ENCODE measurements at regions not wholly inside any gene's neighbourhood (a gene's known extent, or its start where the extent isn't known, plus 50 kb on each side); places are given as distances from the start of the nearest gene placed in this dataset.
"Not testable (repeated sequence)": the region's sequence is repeated elsewhere in the genome, so short reads cannot be mapped to it uniquely, and the experiment has no call there.

DNA sequence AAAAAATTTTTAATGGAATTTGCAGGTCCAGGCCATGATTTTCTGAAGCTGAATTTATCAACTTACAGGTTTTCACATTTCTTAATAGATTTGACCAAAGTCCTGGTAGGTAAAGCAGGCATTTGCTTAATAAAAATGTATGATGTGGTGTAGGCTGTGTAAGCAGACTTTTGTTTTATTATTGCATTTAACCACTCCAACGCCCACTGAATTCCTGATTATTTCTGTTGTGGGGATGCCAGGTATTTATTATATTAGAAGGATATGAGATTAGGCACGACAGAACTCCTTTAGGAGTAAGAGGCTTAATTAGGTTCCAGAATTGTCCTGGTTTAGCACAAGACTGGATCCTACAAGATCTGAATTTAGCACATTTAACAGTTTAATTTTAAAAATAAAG is 111.1 kb downstream of the ADCYAP1 start:
- Mint-ChIP-seq H3K9me3 (no peaks in the 10 kb centered on the region), H3K27ac (no peak overlapping the region), H3K36me3 (no peaks in the 10 kb centered on the region)
- ATAC-seq: no peak
- no peak for DNase-seq (ENCODE audit: low spot score in 2 of 2)

DNA sequence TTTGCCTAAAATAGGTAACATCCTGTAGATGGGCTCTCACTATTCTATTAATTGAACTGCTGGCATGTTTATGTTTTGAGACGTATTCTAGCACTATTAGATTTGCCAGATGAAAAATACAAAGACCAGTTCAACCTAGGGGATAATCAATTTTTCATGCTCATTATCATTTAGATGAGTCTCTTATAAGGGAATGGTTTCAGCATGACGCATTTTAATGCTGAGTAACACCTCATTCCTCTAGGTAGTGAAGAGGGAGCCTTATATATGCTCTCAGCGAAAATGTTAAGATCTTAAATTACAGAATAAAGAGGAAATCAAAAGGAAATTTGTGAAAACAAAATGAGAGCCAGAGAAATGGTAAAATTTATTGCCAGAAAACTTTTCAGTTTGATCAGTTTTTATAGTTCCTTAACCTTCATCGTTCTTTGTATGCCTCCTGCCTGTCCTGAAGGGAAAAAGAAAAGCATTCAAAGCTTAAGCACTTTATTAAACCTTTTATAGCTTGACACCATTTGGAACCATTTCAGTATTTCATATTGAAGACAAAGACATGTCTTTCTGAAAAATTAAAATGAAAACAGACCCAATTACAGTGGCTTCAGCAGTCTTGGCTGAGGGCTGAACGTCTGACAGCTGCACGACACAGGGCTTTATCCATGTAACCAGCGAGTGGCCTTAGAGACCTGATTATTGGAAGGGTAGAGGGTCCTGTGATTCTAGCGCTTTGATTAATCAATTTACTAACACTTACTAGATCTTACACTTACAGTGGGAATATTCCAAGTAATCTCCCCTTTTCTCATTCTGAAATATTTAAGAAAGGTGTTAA is 112.8 kb downstream of the ADCYAP1 start:
- DNase-seq (ENCODE audit: low spot score in 2 of 2): no peak
- Mint-ChIP-seq H3K36me3 (no peaks in the 10 kb centered on the region), H3K27ac (no peak overlapping the region), H3K9me3 (no peaks in the 10 kb centered on the region)
- ATAC-seq: no peak

DNA sequence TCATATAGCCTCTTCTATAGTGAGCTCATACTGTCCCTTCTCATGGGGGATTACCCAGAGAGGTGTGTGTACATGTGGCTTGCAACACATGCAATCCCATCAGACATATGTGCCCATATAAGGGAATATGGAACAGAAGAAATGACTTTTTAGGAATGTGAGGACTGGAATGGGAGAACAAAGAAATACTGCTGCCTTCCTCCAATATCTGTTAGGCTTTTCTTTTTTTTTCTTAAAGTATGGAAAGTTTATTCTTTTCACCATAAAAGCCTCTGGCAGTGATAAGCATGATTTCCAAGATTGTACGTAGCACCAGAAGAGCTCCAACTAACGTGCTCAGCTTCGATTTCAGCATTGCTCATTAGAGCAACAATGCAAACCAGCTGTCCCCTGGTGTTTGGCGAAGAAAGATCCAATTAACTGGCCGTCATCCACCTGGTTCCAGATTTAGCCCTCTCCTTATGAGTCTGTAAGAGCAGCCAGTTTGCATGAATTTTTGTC is 113.6 kb downstream of the ADCYAP1 start:
- DNase-seq (ENCODE audit: low spot score in 2 of 2) (no peak), ATAC-seq (no peak)
- H3K27ac Mint-ChIP-seq: no peak overlapping the region
- no peaks in the 10 kb centered on the region for H3K36me3 Mint-ChIP-seq
- H3K9me3 Mint-ChIP-seq: no peaks in the 10 kb centered on the region

DNA sequence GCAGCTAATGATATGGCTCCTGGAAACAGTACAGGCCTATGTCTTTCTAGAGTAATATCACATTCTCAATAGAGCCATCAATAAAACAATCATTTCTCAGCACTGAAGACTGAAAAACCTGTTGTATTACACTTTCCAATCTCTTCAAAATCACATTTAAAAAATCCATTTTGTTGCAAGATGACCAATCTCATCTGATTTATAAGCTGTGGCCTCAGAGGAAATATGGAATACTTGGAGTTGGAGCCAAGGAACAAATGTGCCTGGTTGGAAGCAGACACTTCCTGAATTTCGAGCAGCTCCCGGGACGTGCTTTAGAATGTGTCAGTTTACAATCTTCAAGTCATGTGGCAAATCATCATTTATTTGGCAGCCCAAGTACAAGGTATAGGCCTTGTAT is 114.5 kb downstream of the ADCYAP1 start:
- no peak for DNase-seq (ENCODE audit: low spot score in 2 of 2)
- no peak overlapping the region for H3K27ac Mint-ChIP-seq
- no peak for ATAC-seq
- H3K36me3 Mint-ChIP-seq: no peaks in the 10 kb centered on the region
- H3K9me3 Mint-ChIP-seq: no peaks in the 10 kb centered on the region

DNA sequence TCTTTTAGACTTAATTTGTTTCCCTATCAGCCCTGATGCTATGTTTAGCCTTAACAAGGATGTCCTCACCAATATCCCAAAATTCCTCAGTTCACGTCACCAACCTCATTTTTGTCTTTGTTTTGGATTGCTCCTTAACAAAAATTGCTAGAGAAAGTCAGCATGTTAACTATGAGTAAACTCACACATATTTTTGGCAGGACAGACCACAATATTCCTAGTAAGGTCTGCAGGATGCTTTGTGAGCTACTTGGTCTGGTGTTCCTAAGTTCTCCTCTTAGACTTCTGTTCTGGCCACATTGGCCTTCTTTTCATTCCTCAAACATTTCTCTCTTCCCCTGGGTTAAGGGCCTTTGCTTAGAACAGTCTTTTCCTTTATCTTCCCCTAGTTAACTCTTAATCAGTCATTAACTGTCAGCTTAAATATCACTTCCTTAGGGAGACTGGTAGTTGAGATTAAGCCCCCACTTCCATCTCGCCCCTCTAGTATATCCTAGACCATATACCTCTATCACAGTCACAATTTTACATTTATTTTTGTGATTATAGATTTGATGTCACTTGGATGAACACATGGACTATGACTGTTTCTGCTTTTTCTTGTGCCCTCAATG is 116.2 kb downstream of the ADCYAP1 start:
- Mint-ChIP-seq H3K36me3 (no peaks in the 10 kb centered on the region), H3K9me3 (no peaks in the 10 kb centered on the region)

DNA sequence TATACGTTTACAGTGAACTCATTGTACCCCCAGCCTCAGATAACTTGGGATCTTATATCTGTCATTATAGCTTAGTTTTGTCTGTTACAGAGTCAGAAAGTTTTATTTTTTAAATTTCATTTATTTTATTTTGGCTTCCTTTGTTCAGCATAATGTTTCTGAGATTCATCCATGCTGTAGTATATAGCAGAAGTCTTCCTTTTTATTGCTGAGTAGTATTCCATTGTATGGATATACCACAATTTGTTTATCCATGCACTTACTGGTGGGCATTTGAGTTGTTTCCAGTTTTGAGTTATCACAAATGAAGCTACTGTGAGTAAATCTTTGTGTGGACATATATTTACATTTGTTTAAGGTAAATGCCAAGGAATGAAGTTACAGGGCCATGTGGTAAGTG is 122.3 kb downstream of the ADCYAP1 start:
- peaks cover 12% of the 10 kb centered on the region in 2 donors for H3K9me3 Mint-ChIP-seq
- H3K27ac Mint-ChIP-seq: no peak overlapping the region
- DNase-seq (ENCODE audit: low spot score in 2 of 2) (no peak), ATAC-seq (no peak)
- H3K36me3 Mint-ChIP-seq: peaks cover 0 to 8% of the 10 kb centered on the region in 2 donors

More for the DNA sequence above, 116.2 kb downstream of the ADCYAP1 start:
- no peak overlapping the region for H3K27ac Mint-ChIP-seq
- no peak for DNase-seq (ENCODE audit: low spot score in 2 of 2)
- ATAC-seq: no peak

DNA sequence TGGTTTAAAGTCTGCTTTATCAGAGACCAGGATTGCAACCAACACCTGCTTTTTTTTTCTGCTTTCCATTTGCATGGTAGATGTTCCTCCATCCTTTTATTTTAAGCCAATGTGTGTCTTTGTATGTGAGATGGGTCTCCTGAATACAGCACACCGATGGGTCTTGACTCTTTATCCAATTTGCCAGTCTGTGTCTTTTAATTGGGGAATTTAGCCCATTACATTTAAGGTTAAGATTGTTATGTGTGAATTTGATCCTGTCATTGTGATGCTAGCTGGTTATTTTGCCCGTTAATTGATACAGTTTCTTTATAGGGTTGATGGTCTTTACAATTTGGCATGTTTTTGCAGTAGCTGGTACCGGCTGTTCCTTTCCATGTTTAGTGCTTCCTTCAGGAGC is 128.4 kb downstream of the ADCYAP1 start:
- ATAC-seq; H3K27ac Mint-ChIP-seq; DNase-seq (ENCODE audit: low spot score in 2 of 2): not testable (repeated sequence)
- Mint-ChIP-seq H3K9me3 (peaks cover 13 to 21% of the 10 kb centered on the region in 2 donors), H3K36me3 (peaks cover 0 to 14% of the 10 kb centered on the region in 2 donors)

DNA sequence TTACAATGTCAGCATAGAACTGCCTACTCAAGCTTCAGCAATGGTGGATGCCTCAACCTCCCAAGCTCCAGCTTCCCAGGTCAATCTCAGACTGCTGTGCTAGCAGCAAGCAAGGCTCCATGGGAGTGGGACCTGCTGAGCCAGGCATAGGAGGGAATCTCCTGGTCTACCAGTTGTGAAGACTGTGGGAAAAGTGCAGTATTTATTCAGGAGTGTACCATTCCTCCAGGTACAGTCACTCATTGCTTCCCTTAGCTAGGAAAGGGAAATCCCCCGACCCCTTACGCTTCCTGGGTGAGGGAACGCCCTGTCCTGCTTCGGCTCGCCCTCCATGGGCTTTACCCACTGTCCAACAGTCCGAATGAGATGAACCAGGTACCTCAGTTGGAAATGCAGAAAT is 130.3 kb downstream of the ADCYAP1 start:
- Mint-ChIP-seq H3K36me3 (peaks cover 0 to 14% of the 10 kb centered on the region in 2 donors), H3K27ac (no peak overlapping the region), H3K9me3 (peaks cover 13 to 21% of the 10 kb centered on the region in 2 donors)
- DNase-seq (ENCODE audit: low spot score in 2 of 2): no peak
- ATAC-seq: no peak

DNA sequence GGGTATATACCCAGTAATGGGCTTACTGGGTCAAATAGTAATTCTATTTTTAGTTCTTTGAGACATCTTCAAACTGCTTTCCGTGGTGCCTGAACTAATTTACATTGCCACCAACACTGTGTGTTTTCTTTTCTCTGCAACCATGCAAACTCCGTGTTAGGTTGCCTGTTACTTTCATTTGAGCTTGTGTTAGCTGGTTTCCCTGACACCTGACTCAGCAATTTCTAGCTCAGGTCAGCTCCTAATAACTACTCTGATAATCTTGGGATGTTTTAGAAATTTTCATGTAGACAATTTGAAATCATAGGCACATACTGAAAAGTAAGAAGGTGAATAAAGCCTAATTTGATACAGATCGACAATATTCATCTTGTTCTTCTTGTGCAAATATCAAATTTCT is 132.3 kb downstream of the ADCYAP1 start:
- peaks cover 0 to 6% of the 10 kb centered on the region in 2 donors for H3K36me3 Mint-ChIP-seq
- H3K27ac Mint-ChIP-seq: no peak overlapping the region
- no peak for DNase-seq (ENCODE audit: low spot score in 2 of 2)
- ATAC-seq: no peak
- H3K9me3 Mint-ChIP-seq: peaks cover 5 to 12% of the 10 kb centered on the region in 2 donors

DNA sequence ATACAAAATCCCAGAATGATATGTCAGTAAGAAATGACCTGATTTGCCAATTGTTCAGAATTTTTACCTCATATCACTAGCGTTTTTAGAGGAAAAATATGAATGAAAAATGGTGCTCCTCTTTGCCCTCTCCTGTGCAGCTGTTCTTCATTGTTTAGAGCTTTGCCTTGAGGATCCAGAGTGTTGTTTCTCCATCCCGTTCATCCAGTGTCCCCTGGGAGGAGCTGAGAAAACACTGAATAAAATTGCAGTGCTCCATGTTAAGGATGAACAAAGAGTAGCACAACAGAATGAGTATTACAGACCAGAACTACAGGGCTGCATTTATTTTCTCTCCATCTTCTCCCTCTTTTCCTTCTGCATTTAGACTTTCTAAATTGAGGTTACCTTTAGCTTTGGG is 133.1 kb downstream of the ADCYAP1 start:
- Mint-ChIP-seq H3K27ac (no peak overlapping the region), H3K9me3 (peaks cover 5 to 11% of the 10 kb centered on the region in 2 donors)

DNA sequence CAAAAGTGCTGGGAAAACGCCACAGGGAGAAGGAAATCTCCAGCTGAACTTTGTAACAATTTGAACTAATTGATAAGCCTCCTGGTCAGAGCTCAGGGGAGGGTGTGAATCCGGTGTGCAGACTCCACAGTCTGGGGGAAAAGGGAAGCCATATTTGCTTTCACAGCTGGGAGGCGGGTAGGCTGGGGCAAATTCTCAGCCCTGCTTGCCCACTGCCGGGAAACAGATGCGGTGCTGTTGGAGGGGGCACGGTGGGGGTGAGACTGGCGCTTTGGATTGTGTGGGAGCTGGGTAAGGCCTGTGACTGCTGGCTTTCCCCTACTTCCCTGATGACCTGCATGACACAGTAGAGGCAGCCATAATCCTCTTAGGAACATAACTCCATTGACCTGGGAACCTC is 134.8 kb downstream of the ADCYAP1 start:
- no peak for DNase-seq (ENCODE audit: low spot score in 2 of 2)
- Mint-ChIP-seq H3K27ac (no peak overlapping the region), H3K9me3 (peaks cover 5 to 6% of the 10 kb centered on the region in 2 donors), H3K36me3 (no peaks in the 10 kb centered on the region)
- no peak for ATAC-seq

More for the DNA sequence above, 133.1 kb downstream of the ADCYAP1 start:
- H3K36me3 Mint-ChIP-seq: no peaks in the 10 kb centered on the region
- DNase-seq (ENCODE audit: low spot score in 2 of 2): no peak
- no peak for ATAC-seq

DNA sequence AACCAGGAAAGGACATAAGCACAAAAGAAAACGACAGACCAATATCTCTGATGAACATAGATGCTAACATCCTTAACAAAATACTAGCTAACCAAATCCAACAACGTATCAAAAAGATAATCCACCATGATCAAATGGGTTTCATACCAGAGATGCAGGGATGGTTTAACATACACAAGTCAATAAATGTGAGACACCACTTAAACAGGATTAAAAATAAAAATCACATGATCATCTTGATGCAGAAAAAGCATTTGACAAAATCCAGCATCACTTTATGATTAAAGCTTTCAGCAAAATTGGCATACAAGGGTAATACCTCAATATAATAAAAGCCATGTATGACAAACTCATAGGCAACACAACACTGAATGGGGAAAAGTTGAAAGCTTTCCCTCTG is 138.4 kb downstream of the ADCYAP1 start:
- H3K9me3 Mint-ChIP-seq; ATAC-seq; H3K27ac Mint-ChIP-seq; DNase-seq (ENCODE audit: low spot score in 2 of 2); H3K36me3 Mint-ChIP-seq: not testable (repeated sequence)

DNA sequence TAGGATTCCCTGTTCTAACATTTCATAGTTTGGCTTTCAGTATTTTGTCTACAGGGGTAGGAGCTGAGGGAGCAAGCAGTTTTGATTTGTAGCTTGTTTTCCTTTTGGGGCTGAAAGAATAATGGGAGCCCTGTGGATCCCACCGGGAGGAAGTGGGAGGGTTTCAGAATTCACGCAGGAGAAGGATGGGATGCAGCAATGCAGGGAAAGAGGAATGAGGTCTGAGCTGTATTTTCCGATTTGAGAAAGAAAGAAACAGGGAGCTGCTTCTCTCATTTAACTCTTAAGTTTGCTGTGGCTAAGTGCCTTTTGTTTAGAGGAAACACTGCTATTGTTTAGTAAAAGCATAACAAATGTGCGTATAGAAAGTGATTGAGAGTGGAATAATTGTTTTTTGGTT is 141.0 kb downstream of the ADCYAP1 start:
- DNase-seq (ENCODE audit: low spot score in 2 of 2): no peak
- Mint-ChIP-seq H3K36me3 (no peaks in the 10 kb centered on the region), H3K27ac (peak overlapping the region in 1 of 2 donors; percentile 6), H3K9me3 (peaks cover 6 to 8% of the 10 kb centered on the region in 2 donors)
- ATAC-seq: no peak

DNA sequence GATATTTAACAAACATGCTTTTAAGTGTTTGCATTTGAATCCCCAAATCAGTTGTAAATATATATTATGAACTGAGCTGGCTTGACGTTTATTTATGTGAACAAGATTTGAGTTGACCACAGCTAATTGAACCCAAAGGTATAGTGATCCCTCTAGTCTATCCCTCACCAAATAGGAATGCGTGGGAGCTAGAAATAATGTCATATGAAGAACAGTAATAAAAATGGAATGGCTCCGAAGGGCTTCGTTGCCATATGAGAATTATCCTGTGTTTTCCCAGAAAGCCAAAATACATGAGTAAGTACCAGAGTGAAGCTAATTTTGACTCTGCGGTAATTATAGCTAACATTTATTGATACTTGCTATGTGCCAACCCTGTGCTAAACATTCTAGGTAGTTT is 142.7 kb downstream of the ADCYAP1 start:
- Mint-ChIP-seq H3K36me3 (no peaks in the 10 kb centered on the region), H3K27ac (no peak overlapping the region), H3K9me3 (peaks cover 3 to 5% of the 10 kb centered on the region in 2 donors)
- no peak for ATAC-seq
- no peak for DNase-seq (ENCODE audit: low spot score in 2 of 2)

DNA sequence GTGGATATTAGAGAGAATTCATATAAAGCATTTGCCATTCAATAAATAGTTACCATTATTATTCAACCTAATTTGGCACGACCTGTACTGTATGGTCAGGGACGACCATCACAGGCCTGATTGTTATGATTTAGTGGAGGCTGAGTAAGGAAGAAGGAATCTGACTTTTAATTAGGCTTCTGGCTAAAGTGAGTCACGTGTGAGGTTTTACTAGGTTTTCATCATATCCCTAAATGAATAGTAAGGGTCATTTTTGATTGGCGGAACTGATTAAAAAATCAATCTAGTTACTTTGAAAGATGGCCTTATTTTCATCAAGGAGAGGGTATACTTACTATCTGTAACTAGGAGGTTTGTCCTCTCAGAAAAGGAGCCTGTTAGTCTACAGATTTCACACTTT is 143.4 kb downstream of the ADCYAP1 start:
- Mint-ChIP-seq H3K27ac (no peak overlapping the region), H3K36me3 (no peaks in the 10 kb centered on the region), H3K9me3 (peaks cover 0 to 3% of the 10 kb centered on the region in 2 donors)
- ATAC-seq: no peak
- DNase-seq (ENCODE audit: low spot score in 2 of 2): no peak

DNA sequence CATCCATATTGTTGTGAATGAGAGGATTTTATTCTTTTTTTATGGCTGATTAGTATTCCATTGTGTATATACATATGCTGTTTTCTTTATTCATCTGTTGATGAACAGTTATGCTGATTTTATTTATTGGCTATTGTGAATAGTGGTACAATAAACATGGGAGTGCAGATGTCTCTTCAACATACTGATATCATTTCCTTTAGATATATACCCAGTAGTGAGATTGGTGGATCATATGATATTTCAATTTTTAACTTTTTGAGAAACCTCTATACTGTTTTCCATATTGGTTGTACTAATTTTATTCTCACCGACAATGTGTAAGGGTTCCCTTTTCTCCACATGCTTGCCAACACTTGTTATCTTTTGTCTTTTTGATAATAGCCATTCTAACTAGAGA is 144.5 kb downstream of the ADCYAP1 start:
- Mint-ChIP-seq H3K27ac (no peak overlapping the region), H3K36me3 (no peaks in the 10 kb centered on the region), H3K9me3 (peaks cover 0 to 3% of the 10 kb centered on the region in 2 donors)
- ATAC-seq (no peak), DNase-seq (ENCODE audit: low spot score in 2 of 2) (no peak)

DNA sequence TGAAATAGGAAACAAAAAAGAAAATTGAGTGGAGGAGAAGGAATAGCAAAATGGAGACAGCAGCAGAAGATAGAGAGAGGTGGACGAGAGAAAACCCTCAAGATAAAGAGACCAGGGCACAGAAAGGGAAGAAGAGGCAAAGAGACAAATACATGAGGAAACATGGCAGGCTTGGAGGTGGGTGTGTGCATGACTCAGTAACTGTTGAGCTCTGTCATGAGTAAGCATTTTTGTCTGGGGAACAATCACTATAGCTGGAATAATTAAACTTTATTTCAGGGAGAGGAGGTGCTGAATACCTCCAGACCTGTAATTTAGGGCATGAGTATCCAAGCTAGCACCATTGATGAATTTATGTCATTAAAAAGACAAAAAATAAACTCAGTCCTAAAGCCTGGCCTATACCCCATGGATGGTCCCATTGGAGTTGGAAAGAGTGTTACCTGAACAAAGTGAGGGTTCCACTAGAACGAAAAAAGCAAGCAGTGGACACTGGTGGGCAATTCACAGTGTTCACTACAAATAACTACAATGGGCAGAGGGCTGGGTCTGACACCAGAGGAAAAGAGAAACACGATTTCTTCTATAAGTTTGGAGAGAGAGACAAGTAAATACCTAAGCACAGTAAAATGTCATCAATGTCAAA is 145.5 kb downstream of the ADCYAP1 start:
- ATAC-seq: no peak
- H3K27ac Mint-ChIP-seq: no peak overlapping the region
- no peak for DNase-seq (ENCODE audit: low spot score in 2 of 2)
- peaks cover 0 to 3% of the 10 kb centered on the region in 2 donors for H3K9me3 Mint-ChIP-seq
- H3K36me3 Mint-ChIP-seq: no peaks in the 10 kb centered on the region
